ENCODE measurements at regions not wholly inside any gene's neighbourhood (a gene's known extent, or its start where the extent isn't known, plus 50 kb on each side); places are given as distances from the start of the nearest gene placed in this dataset.

DNA sequence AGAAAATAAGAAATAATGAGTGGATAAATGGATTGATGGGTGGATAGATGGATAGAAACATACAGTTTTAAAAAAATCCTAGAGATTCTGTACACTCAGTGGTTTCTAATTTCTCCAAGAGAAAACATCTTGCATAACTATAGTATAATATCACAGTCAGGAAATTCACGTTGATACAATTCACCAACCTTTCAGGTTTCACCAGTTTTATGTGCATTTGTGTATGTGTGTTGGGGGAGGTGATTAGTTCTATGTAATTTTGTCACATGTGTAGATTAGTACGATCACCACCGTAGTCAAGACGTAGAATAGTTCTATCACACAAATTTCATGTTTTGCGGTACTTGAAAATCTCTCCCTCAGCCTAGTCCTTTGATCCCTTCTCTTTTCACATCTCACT, 288.2 kb upstream of the LRATD1 start:
- in situ Hi-C loops (cut with MboI; ENCODE audit: low sequenced_read_pairs, unreplicated experiment), result no loop called here
- TF ChIP-seq, protein P1, sequence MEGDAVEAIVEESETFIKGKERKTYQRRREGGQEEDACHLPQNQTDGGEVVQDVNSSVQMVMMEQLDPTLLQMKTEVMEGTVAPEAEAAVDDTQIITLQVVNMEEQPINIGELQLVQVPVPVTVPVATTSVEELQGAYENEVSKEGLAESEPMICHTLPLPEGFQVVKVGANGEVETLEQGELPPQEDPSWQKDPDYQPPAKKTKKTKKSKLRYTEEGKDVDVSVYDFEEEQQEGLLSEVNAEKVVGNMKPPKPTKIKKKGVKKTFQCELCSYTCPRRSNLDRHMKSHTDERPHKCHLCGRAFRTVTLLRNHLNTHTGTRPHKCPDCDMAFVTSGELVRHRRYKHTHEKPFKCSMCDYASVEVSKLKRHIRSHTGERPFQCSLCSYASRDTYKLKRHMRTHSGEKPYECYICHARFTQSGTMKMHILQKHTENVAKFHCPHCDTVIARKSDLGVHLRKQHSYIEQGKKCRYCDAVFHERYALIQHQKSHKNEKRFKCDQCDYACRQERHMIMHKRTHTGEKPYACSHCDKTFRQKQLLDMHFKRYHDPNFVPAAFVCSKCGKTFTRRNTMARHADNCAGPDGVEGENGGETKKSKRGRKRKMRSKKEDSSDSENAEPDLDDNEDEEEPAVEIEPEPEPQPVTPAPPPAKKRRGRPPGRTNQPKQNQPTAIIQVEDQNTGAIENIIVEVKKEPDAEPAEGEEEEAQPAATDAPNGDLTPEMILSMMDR (IDR thresholded peaks at IDR 0.05; ENCODE audit: borderline replicate concordance, control extremely low read depth, extremely low read depth, insufficient read depth, missing control alignments), result no peak

DNA sequence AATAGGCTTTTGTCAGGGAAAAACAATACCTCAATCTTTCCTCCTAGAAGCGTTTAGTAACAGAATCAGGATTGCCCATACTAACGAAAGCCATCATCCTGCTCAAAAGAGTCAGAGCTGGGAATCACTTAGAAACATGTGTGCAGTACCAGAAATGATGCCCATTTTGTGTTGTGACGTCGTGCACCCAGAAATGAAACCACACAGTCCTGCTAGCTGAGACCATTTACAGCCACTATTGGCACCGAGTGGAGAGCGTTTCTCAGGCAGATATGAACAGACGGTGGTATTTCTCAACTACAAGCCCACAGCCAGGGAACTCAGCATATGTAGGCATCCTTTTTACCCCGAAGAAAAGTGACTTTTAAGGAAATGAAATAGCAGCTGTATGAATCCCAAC, 284.3 kb upstream of the LRATD1 start:
- in situ Hi-C loops (cut with MboI; ENCODE audit: low sequenced_read_pairs, unreplicated experiment), result no loop called here
- TF ChIP-seq, protein P1 (IDR thresholded peaks at IDR 0.05; ENCODE audit: borderline replicate concordance, control extremely low read depth, extremely low read depth, insufficient read depth, missing control alignments), result no peak
- no peak for DNase-seq (ENCODE audit: low spot score)

More for the DNA sequence above, 288.2 kb upstream of the LRATD1 start:
- DNase-seq (ENCODE audit: low spot score), result no peak

DNA sequence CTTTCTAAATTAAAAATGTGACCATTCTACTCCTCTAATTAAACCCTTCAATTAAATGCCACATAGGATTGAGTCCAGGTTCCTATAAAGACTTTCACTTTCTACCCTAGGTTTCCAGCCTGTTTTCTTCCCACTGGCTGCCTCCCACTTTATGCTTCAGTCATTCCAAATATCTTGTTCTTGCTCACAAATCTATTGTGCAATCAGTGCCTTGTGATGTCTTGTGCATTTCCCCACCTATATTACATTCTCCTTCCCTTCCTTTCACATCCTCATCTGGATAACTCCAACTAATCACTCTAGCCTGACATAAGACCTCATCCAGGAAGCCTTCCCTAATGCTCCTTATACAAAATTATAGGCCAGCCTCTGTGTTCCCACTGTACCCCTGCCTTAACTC, 281.7 kb upstream of the LRATD1 start:
- in situ Hi-C loops (cut with MboI; ENCODE audit: low sequenced_read_pairs, unreplicated experiment), result no loop called here

DNA sequence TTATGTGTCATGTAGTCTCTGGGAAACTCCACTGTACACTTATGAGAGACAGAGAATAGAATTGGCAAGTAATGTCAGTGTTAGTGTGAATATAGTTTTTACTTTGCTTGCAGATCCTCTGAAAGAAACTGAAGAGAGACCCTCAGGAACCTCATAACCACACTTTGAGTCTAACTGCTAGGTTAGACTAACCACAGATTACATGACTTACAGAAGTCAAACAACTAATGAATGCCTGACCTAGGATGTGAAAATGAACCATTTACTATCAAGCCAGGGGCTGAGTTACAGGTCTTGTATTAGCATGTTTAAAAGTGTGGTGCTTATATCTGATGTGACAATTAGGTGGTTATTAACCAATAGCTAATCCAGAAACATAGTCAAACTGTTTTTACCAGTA, 280.4 kb upstream of the LRATD1 start:
- DNase-seq (ENCODE audit: low spot score), result no peak
- in situ Hi-C loops (cut with MboI; ENCODE audit: low sequenced_read_pairs, unreplicated experiment), result no loop called here
- TF ChIP-seq, protein P1 (IDR thresholded peaks at IDR 0.05; ENCODE audit: borderline replicate concordance, control extremely low read depth, extremely low read depth, insufficient read depth, missing control alignments), result no peak

More for the DNA sequence above, 281.7 kb upstream of the LRATD1 start:
- TF ChIP-seq, protein P1 (IDR thresholded peaks at IDR 0.05; ENCODE audit: borderline replicate concordance, control extremely low read depth, extremely low read depth, insufficient read depth, missing control alignments), result no peak
- no peak for DNase-seq (ENCODE audit: low spot score)

DNA sequence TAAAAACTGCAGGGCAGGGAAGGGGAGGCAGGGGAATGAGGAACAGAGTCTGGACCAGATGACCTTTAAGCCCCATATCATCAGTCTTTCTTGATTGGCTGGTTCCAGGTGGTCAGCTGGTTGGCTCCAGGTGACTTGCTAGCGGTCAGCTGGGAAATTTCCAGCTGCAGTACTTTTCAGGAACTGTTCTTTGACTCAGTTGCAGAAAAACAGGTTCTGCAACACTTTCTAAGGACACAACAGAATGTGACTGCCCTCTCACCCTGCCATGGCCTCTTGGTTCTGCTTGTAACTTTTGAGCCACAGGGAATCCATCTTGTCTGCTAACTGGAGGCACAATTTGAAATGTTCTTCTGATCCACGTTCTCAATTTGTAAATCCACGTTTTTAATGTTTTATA, 278.3 kb upstream of the LRATD1 start:
- in situ Hi-C loops (cut with MboI; ENCODE audit: low sequenced_read_pairs, unreplicated experiment), result no loop called here
- DNase-seq (ENCODE audit: low spot score), result no peak
- TF ChIP-seq, protein P1 (IDR thresholded peaks at IDR 0.05; ENCODE audit: borderline replicate concordance, control extremely low read depth, extremely low read depth, insufficient read depth, missing control alignments), result no peak

DNA sequence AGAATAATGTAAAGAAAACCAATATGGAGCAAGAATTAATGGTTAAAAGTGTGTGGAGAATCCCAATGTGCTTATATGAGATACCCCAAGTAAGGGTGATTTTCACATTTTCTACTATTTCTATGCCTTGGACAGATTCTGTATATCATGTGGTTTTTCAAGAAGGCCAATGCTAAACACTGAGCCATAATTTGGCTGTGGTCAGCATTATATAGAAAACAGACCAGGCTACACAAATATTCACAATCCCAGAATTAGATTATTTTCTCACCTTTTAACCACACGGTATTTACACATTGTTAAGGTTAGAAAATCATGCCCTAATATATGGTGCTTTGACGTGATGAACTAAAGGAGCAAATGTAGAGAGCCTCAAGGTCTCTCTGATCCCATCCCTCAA, 277.4 kb upstream of the LRATD1 start:
- in situ Hi-C loops (cut with MboI; ENCODE audit: low sequenced_read_pairs, unreplicated experiment), result no loop called here
- TF ChIP-seq, protein P1 (IDR thresholded peaks at IDR 0.05; ENCODE audit: borderline replicate concordance, control extremely low read depth, extremely low read depth, insufficient read depth, missing control alignments), result no peak
- no peak for DNase-seq (ENCODE audit: low spot score)

DNA sequence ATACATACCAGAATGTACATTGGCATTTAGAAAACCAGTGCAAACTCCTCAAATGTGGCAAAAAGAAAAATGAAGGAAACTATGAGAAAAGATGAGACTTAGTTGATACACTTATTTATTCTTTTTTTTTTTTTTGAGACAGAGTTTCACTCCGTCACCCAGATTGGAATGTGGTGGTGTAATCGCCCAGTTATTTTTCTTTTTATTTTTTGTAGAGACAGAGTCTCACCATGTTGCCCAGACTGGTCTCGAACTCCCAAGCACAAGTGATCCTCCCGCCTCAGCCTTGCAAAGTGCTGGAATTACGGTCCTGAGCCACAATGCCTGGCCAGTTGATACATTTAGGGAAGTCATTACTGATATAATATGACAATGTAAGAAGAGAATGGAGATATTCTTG, 274.2 kb upstream of the LRATD1 start:
- TF ChIP-seq, protein P1 (IDR thresholded peaks at IDR 0.05; ENCODE audit: borderline replicate concordance, control extremely low read depth, extremely low read depth, insufficient read depth, missing control alignments), result no peak
- DNase-seq (ENCODE audit: low spot score), result no peak
- in situ Hi-C loops (cut with MboI; ENCODE audit: low sequenced_read_pairs, unreplicated experiment), result no loop called here
